Natural killer cell treated with Interleukin-12 subunit alpha and Interleukin-12 subunit beta and Interleukin-15 and Interleukin-18, amount 100 ng/mL, for 72 hours (primary cell): ENCODE measurements at regions not wholly inside any gene's neighbourhood (a gene's known extent, or its start where the extent isn't known, plus 50 kb on each side); places are given as distances from the start of the nearest gene placed in this dataset.
A peak's percentile ranks its signal among the peaks of the same experiment; 100 is the strongest.

Source experiments
- ATAC-seq, 2 donors: fragments of 150-1000 bp; cut with Tn5 transposase in 1 of 2; sonication (Bioruptor Pico), chemical (Tn5 transposase) in 1 of 2; 2 replicates each; pipeline ENCODE4 v1.10.0; 2021
- DNase-seq: peaks from one replicate; pipeline ENCODE4 v3.0.0; 2022; ENCODE audit warnings: low spot score
- H3K27ac Mint-ChIP-seq, 2 donors: 1 replicate in 1 of 2; 2 replicates in 1 of 2; pipeline ENCODE4 v1.8.0; 2022; ENCODE audit warnings: mixed read lengths in 2 of 2, mild to moderate bottlenecking in 1 of 2, moderate library complexity in 1 of 2
- H3K27me3 Mint-ChIP-seq, 2 donors: 1 replicate in 1 of 2; 2 replicates in 1 of 2; pipeline ENCODE4 v1.8.0; 2022; ENCODE audit warnings: mixed read lengths in 2 of 2
- H3K36me3 Mint-ChIP-seq: one replicate; pipeline ENCODE4 v1.8.0; 2022; ENCODE audit warnings: mixed read lengths
- H3K4me1 Mint-ChIP-seq, 2 donors: 1 replicate in 1 of 2; 2 replicates in 1 of 2; pipeline ENCODE4 v1.8.0; 2022; ENCODE audit warnings: low read depth in 2 of 2, mixed read lengths in 2 of 2, mild to moderate bottlenecking in 1 of 2
- H3K4me3 Mint-ChIP-seq: one replicate; pipeline ENCODE4 v1.8.0; 2022; ENCODE audit warnings: mixed read lengths
- H3K9me3 Mint-ChIP-seq: 2 replicates; pipeline ENCODE4 v1.8.0; 2022; ENCODE audit warnings: mixed read lengths

DNA sequence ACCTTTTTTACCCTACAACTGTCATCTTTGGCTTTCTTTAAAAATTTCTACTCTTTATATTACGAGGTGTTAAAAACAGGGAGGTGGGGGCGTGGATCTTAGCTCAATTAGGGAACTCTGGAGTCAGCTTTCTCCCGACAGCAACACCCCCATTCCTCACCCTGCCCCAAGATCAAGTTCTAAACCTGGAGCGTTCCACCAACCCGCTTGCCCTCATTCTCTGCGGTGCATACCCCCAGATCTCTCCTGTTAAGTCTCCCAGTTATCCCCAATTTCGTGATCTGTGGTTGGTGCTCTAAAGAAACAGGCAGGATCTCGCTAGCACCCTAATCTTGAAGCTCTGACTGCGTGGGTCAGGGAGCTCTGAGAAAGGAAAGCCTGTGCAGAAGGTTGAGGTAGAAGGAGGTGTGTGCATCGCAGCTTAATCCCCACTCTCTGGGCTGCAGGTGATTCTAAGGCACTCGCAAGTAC is 177.3 kb upstream of the NTM start:
- Mint-ChIP-seq H3K9me3 (no peaks in the 10 kb centered on the region), H3K27me3 (no peaks in the 10 kb centered on the region), H3K4me3 (no peak overlapping the region), H3K36me3 (no peaks in the 10 kb centered on the region), H3K4me1 (no peaks in the 10 kb centered on the region), H3K27ac (no peak overlapping the region)
- no peak for ATAC-seq
- DNase-seq: no peak

DNA sequence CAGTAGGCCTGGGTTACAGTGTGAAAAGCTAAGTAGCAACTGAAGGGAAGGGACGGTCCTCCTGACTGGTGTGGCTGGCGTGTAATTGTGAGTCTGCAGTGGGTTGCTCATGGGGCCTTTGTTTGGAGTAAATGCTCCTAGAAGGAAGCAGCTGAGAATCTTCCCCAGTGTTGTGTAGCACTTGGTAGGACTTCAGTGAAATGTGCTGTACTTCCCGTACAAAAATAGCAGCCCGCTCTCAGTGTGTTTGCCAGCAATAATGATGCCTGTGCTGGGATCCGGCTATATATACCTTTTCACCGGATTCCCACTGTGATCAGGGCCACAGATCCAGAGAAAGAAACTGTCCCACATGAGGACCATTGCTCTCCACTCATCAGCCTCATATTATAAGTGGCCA is 175.7 kb upstream of the NTM start:
- H3K36me3 Mint-ChIP-seq: no peaks in the 10 kb centered on the region
- no peak overlapping the region for H3K4me3 Mint-ChIP-seq
- no peak overlapping the region for H3K27ac Mint-ChIP-seq
- H3K4me1 Mint-ChIP-seq: no peaks in the 10 kb centered on the region
- no peak for ATAC-seq
- DNase-seq: no peak
- H3K27me3 Mint-ChIP-seq: no peaks in the 10 kb centered on the region
- H3K9me3 Mint-ChIP-seq: no peaks in the 10 kb centered on the region

DNA sequence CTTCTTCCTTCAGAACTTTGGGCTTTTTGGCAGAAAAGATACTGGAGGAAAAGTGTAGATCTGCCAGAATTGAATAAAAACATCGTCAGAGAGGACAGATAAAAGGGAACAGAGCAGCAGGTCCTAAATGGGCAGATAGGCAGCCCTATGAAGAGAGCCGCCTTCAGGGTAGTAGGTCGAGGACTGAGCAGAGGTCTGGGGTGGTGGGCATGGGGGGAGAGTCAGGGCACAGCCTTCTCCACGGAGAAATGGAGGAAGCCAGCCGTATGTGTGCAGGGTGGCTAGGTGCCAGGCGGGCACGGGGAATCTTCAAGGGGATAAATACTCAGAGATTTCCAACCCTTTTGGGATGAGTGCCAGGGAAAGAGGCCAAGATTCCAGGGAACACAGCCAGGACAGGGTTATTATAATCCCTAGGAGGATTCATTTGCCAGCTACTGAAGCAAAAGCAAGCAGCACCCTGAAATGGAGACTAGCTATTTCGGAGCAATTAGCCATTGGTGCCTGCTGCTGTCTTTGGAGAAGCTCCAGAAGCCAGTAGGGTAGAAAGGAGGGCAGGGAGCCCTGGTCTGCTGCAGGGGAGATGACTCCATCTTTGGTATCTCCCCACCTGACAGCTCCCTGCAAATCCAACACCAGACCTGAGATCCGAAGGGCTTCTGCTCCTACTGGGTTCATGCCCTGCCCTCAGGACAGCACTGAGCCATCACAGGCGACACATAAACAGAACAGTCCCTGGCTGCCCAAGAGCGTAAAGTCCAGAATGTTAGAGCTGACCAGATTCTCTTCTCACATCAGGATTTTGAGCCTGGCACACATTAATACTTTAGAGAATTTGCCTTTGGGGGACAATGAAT is 174.5 kb upstream of the NTM start:
- Mint-ChIP-seq H3K4me1 (no peaks in the 10 kb centered on the region), H3K27ac (no peak overlapping the region), H3K36me3 (no peaks in the 10 kb centered on the region), H3K9me3 (no peaks in the 10 kb centered on the region), H3K4me3 (no peak overlapping the region), H3K27me3 (no peaks in the 10 kb centered on the region)
- DNase-seq: no peak
- peak in 1 of 2 donors; percentile 43 for ATAC-seq

DNA sequence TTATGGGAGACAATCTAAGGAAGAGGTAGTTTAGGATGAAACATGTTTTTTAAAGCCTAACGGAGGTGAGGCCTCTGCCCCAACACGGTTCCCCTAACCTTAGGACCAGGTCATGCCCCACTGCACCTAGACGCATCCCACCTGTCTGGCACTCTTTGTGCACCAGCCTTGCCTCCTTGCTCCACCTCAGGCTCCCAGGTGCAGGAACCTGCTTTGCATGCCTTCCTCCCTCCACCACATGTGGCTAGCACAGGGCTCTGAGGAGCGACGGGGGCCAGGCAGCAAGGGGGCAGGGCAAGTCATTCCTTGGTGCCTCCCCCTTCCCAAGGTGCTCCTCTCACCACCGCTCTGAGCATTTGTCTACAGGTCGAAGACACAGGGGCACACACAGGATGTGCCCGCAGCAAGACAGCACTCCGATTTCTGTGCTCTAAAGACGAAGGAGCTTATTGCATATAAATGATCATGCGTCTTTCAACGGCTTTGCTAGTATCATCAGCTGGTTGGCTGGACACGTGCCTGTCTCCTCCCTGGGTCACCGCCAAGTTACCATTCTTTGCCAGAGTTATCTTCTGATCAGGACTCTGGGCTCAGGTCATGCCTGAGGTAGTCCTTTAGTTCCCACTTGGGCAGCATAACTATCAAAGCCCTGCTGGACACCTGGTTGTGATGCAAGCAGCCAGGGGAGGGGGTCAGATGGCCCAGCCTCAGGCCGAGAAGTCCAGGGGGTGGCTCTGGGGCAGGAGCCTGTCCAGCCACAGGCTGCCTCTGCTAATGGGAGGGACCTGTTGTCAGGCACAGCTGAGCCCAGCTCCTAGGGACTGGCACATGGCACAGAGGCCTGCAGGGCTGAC is 172.0 kb upstream of the NTM start:
- Mint-ChIP-seq H3K27me3 (no peaks in the 10 kb centered on the region), H3K4me1 (no peaks in the 10 kb centered on the region), H3K4me3 (no peak overlapping the region), H3K36me3 (no peaks in the 10 kb centered on the region), H3K9me3 (no peaks in the 10 kb centered on the region), H3K27ac (no peak overlapping the region)
- DNase-seq (no peak), ATAC-seq (peak in 1 of 2 donors; percentile 16)

DNA sequence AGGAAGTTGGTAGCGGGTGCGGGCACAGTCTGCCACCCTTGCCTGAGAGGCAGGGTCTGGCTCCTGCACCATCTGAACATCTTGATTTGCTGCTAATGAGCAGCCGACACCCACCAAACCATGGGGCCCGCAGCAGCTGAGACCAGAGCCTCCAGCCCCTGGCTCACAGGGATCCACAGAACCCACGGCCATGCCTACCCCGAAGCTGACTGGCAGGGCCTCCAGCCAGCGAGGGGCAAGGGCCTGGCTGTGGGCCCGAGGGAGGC is 171.5 kb upstream of the NTM start:
- no peaks in the 10 kb centered on the region for H3K9me3 Mint-ChIP-seq

DNA sequence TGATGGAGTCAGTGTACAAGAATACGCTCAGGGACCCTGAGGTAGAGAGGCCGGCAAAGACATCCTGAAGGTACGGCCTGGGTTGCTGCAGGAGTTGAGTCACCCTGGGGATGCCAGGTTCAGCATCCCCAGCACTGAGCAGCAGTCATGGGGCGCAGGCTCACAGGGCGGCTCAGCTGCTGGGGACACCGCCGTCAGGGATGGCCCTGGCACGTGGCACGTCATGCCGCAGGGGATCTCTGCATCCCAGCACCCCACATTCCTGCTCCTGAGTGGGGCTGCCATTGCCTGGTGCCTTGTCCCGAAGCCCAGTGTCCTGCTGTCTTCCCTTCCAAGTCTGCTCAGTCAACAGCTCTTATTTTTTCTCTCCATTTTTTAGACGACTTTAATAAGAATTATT is 168.7 kb upstream of the NTM start:
- no peaks in the 10 kb centered on the region for H3K36me3 Mint-ChIP-seq
- H3K4me1 Mint-ChIP-seq: no peaks in the 10 kb centered on the region
- H3K9me3 Mint-ChIP-seq: no peaks in the 10 kb centered on the region
- ATAC-seq: no peak
- no peak for DNase-seq
- peaks cover 0 to under 1% of the 10 kb centered on the region in 2 donors for H3K27me3 Mint-ChIP-seq
- no peak overlapping the region for H3K4me3 Mint-ChIP-seq
- H3K27ac Mint-ChIP-seq: no peak overlapping the region

More for the DNA sequence above, 171.5 kb upstream of the NTM start:
- Mint-ChIP-seq H3K4me1 (no peaks in the 10 kb centered on the region), H3K27ac (no peak overlapping the region), H3K4me3 (no peak overlapping the region), H3K27me3 (no peaks in the 10 kb centered on the region), H3K36me3 (no peaks in the 10 kb centered on the region)
- ATAC-seq (no peak), DNase-seq (no peak)

DNA sequence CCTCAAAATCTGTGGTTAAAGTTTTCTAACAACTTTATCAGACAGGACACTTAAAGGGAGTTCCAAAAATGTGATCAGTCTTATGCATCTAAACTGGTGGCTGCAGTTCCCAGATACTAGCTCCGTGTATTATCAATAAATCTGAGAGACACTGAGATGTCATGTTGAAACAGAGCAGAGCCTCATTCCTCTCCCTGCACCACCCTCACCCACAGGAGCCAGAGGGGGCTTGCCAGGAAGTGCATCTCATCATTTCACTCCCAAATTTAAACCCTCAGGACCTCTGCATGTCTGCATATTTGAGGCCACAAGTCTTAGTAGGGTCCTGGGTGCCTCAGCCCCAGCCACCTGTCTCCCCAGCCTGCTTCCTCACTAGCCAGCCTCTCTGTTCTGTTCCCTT is 167.4 kb upstream of the NTM start:
- Mint-ChIP-seq H3K27me3 (peaks cover 2 to 6% of the 10 kb centered on the region in 2 donors), H3K36me3 (no peaks in the 10 kb centered on the region), H3K4me1 (no peaks in the 10 kb centered on the region), H3K4me3 (no peak overlapping the region), H3K27ac (no peak overlapping the region), H3K9me3 (no peaks in the 10 kb centered on the region)
- no peak for ATAC-seq
- no peak for DNase-seq

DNA sequence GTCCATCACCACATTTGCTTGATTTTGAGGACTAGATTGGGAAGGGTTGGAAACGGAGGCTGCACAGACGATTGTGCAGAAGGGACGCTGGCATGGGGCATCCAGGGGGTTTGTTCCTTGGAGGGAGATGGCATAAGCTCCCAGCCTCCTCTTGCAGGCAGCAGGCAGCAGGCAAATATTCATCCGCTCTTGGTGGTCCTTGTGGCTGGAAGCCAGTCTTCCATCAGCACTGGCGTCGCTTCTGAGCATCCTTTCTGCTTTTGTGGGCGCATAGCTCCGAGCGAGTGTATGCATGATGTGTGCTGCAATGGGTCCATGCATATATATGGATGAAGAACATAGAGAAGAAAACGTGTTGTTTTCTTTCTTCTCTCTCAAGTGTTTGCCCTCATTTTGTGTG is 166.1 kb upstream of the NTM start:
- Mint-ChIP-seq H3K27me3 (peaks cover 4 to 6% of the 10 kb centered on the region in 2 donors), H3K27ac (no peak overlapping the region)
- no peak for ATAC-seq

DNA sequence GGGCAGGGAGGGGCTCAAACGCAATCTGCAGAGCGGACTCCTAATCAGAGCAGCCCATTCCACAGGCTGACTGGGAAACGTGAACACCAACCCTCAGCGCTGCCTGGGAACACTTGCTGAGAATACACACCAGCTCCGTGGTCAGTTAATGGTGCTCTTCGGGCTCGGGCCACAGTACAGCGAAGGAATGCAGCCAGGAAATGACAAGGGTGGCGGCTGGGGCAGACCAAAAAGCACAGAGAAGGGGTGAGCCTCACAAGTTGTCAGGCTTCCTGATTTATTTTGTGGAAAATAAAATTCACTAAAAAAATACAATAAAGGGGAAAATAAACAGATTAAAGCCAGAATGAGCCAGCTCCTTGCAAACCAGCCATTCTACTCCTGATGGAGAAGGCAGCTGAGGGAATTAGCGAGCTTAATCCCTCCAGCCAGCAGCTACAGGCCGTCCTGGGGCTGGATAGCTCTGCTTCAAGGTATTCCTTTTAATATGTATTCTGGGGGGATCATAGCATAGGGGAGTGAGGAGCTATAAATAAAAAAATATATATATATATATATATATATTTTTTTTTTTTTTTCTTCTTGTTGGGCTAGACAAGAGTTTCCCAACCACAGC is 165.5 kb upstream of the NTM start:
- no peak for ATAC-seq
- Mint-ChIP-seq H3K36me3 (no peaks in the 10 kb centered on the region), H3K4me3 (no peak overlapping the region), H3K27me3 (peaks cover 4 to 6% of the 10 kb centered on the region in 2 donors), H3K9me3 (peaks cover 3% of the 10 kb centered on the region), H3K27ac (no peak overlapping the region), H3K4me1 (no peaks in the 10 kb centered on the region)
- no peak for DNase-seq

More for the DNA sequence above, 166.1 kb upstream of the NTM start:
- H3K4me3 Mint-ChIP-seq: no peak overlapping the region
- peaks cover 3% of the 10 kb centered on the region for H3K9me3 Mint-ChIP-seq
- DNase-seq: no peak
- no peaks in the 10 kb centered on the region for H3K36me3 Mint-ChIP-seq
- no peaks in the 10 kb centered on the region for H3K4me1 Mint-ChIP-seq

DNA sequence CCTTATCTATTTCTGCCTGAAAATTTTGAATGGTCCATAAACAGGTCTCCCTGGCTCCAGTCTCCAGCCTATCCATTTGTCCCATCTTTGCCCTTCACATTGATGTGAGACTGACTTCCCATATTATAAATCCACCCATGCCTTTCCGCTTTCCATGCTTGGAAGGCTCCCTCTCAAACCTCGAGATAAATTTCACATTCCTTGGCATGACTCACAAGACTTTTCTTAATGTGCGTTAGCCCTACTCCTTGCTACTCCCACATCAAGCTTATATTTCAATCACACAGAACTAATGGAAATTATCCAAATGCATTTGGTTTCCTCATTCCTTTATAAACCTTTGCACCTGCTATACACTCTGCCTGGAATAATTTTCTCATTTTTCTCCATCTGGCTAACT is 163.7 kb upstream of the NTM start:
- Mint-ChIP-seq H3K4me1 (no peaks in the 10 kb centered on the region), H3K27ac (no peak overlapping the region), H3K9me3 (peaks cover 3% of the 10 kb centered on the region), H3K36me3 (no peaks in the 10 kb centered on the region), H3K27me3 (peaks cover 4 to 6% of the 10 kb centered on the region in 2 donors), H3K4me3 (no peak overlapping the region)
- ATAC-seq (no peak), DNase-seq (no peak)

DNA sequence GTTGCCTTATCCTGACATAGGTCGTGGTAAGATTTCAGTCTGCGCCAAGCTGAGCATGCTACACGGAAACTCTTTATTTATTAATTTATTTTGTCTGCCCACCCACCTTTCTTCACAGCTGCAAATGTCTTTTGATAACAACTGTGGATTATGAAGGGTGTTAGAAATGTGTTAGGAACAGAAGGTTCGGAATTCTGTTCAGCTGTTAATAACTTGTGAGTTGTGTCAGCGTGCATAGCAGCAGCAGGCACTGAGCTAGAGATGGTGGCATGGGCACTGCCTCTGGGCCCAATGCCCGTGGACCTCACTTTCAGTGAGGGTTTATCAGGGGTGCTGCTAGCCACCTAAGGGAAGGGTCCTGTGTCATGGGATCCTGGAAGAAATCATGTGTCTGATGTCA is 162.5 kb upstream of the NTM start:
- Mint-ChIP-seq H3K9me3 (peaks cover 3% of the 10 kb centered on the region), H3K4me1 (no peaks in the 10 kb centered on the region), H3K27me3 (peaks cover 6% of the 10 kb centered on the region in 2 donors), H3K36me3 (no peaks in the 10 kb centered on the region), H3K27ac (no peak overlapping the region), H3K4me3 (no peak overlapping the region)
- no peak for DNase-seq
- ATAC-seq: no peak

DNA sequence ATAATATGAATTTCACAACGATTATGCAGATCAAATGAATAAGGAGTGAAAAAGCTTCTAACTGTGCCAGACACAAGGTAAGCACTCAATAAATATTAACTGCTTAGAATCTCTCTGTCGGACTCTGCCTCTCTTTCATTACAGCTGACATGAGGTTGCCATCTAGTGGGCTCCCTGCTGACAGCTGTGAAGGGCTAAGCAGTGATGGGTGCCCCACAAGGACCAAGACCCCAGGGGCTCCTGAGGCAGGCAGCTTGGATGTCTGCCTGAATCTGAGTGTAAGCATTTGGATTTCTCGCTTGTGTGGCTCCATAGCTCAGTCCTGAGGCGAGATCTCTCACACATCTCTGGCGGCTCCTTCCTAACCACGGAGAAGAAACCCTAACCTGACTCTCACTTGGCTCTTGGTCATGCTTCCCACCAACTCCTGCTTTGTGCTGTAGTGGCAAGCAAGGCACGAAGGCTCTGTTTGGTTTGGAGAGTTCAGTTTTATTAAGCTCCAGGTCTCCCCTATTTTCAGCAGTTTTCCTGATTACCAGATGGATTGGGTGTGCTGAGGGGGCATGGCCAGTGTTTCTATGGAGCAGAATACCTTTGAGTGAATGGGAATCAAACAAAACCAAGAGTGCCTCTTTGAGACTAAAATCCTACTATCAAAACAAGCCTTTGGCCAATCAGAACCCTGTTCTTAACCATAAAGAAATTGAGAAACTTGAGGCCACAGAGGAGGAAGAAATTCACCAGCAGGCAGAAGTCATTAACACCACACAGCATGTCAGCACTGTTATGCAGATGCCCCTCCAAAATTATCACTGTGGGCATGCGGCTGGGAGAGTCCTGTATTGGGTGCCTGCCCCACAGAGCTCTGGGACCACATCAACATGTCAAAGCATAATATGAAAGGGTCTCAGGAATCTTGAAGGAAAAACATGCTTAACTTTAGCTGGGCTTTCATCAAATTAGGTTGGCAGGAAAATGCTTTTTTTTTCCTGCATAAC is 152.8 kb upstream of the NTM start:
- Mint-ChIP-seq H3K27me3 (peaks cover 3 to 30% of the 10 kb centered on the region in 2 donors), H3K36me3 (no peaks in the 10 kb centered on the region), H3K4me1 (no peaks in the 10 kb centered on the region), H3K27ac (no peak overlapping the region), H3K4me3 (no peak overlapping the region), H3K9me3 (peaks cover 5% of the 10 kb centered on the region)
- ATAC-seq (no peak), DNase-seq (no peak)

DNA sequence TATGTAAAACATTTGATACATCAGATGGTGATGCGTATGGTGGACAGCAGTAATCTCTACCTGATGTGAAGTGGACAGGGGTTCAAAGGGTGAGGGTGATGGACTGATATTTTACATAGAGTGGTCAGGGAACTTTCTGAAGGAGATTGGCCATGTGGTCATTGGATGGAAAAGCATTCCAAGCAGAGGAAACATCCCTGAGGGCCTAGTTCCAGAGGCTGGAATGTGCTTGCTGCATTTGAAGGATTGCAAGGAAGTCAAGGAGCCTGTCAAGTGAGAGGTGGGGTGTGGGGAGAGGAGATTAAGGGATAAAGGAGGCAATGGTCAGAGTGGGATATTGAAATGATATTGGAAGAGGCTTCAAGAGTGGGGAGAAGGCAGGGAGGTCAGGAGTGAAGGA is 151.9 kb upstream of the NTM start:
- no peak for ATAC-seq
- no peaks in the 10 kb centered on the region for H3K36me3 Mint-ChIP-seq
- H3K4me3 Mint-ChIP-seq: no peak overlapping the region
- no peaks in the 10 kb centered on the region for H3K4me1 Mint-ChIP-seq
- peaks cover 5% of the 10 kb centered on the region for H3K9me3 Mint-ChIP-seq
- H3K27ac Mint-ChIP-seq: no peak overlapping the region
- peaks cover 3 to 30% of the 10 kb centered on the region in 2 donors for H3K27me3 Mint-ChIP-seq
- no peak for DNase-seq
